Small intestine (tissue), 7 donors: ENCODE measurements at regions not wholly inside any gene's neighbourhood (a gene's known extent, or its start where the extent isn't known, plus 50 kb on each side); places are given as distances from the start of the nearest gene placed in this dataset.

Source experiments
- DNase-seq, 2 donors: peaks; one replicate each; pipeline versions ENCODE4 v3.0.0 to v3.0.0-alpha.2; 2013
- FAIRE-seq: peaks from 2 replicates; lab custom pipeline; 2012; peaks lifted over from hg19 to GRCh38; lab: Jason Lieb, UNC
- H3K27ac ChIP-seq, 3 donors: one replicate each; pipeline ENCODE4 v1.5.1; 2013; ENCODE audit warnings: low read length in 2 of 3, mild to moderate bottlenecking in 2 of 3, control low read depth in 1 of 3, inconsistent platforms in 1 of 3, low read depth in 1 of 3, moderate library complexity in 1 of 3
- H3K27me3 ChIP-seq, 3 donors: one replicate each; pipeline ENCODE4 v1.6.1; 2013; ENCODE audit warnings: low read length in 3 of 3, inconsistent platforms in 1 of 3; ENCODE audit not compliant: control insufficient read depth in 3 of 3, insufficient read depth in 3 of 3
- H3K36me3 ChIP-seq, 3 donors: one replicate each; pipeline ENCODE4 v1.6.1; 2013; ENCODE audit warnings: low read length in 3 of 3, inconsistent platforms in 1 of 3, low read depth in 1 of 3, mild to moderate bottlenecking in 1 of 3, moderate library complexity in 1 of 3; ENCODE audit not compliant: control insufficient read depth in 3 of 3, insufficient read depth in 2 of 3
- H3K4me1 ChIP-seq, 3 donors: one replicate each; pipeline ENCODE4 v1.6.1; 2013; ENCODE audit warnings: low read length in 2 of 3, inconsistent platforms in 1 of 3, low read depth in 1 of 3, mild to moderate bottlenecking in 1 of 3, moderate library complexity in 1 of 3; ENCODE audit not compliant: control insufficient read depth in 3 of 3, insufficient read depth in 2 of 3
- H3K4me3 ChIP-seq, 3 donors: one replicate each; pipeline ENCODE4 v1.5.1; 2013; ENCODE audit warnings: low read length in 3 of 3, control low read depth in 1 of 3, inconsistent platforms in 1 of 3, low read depth in 1 of 3, mild to moderate bottlenecking in 1 of 3, moderate library complexity in 1 of 3
- H3K9me3 ChIP-seq, 2 donors: one replicate each; pipeline ENCODE4 v1.6.1; 2013; ENCODE audit warnings: low read depth in 1 of 2, low read length in 1 of 2; ENCODE audit not compliant: control insufficient read depth in 2 of 2, insufficient read depth in 1 of 2
- WGBS, 3 donors: extraction: QIAGEN DNeasy Blood & Tissue Kit; methylation state at CpG; one replicate each; pipeline ENCODE4 v1.1.7; 2013; 5-methylcytosine and 5-hydroxymethylcytosine counted together
- donor health status: healthy with polysubstance abuse.
- donor health status: control.
- donor health status: control.
- donor health status: Bipolar disorder and iron deficiency.
- donor health status: healthy.

DNA sequence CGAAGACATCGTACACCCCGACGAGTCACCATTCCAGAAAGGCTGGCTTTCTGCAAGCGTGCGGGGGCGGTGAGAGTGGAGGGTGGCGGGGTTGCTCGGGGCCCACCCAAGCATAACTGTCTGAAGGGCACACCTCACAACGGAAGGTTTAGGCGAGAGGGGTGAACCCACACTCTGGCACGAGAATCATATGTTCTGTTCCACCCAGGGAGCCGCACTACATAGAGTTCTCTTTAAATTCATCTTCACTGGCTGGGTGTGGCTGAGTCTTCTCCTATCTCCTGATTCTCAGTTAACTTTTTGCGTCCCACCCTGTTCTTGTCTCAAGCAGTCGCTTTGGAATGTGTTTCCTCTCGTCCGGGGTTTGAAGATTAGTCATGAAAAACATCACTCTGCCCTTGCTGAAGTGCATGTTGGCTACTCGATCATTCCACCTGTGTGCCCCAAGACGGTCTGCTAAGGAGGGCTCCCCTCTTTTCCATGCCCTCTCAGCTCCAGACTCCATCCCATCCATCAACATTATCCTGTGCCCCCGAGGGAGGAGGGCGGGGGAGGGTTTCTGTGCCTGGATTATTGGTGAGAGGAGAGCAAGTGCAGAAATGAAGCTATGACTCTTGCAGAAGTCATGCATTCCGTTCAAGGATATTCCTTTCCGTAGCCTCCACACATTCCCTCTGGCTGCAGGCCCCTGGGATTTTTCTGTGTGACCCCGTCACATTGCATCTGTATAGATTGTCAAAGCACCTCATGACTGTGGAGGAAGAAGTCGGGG lies 53.5 kb upstream of the CD34 start:
- H3K27ac ChIP-seq = peak overlapping the region in 2 of 3 donors; percentile 26 to 64
- H3K4me1 ChIP-seq = peaks cover 0 to 11% (median 0%) of the 10 kb centered on the region in 3 donors
- no peaks in the 10 kb centered on the region for H3K9me3 ChIP-seq
- peak overlapping the region in 1 of 3 donors; percentile 35 for H3K4me3 ChIP-seq
- WGBS, 3 donors = 67 to 72% (median 72%) methylated on average over 25 of the region's 25 CpGs
- peaks cover 0 to 30% (median 2%) of the 10 kb centered on the region in 3 donors for H3K27me3 ChIP-seq
- H3K36me3 ChIP-seq = no peaks in the 10 kb centered on the region
- FAIRE-seq (no peak), DNase-seq (no peak)

DNA sequence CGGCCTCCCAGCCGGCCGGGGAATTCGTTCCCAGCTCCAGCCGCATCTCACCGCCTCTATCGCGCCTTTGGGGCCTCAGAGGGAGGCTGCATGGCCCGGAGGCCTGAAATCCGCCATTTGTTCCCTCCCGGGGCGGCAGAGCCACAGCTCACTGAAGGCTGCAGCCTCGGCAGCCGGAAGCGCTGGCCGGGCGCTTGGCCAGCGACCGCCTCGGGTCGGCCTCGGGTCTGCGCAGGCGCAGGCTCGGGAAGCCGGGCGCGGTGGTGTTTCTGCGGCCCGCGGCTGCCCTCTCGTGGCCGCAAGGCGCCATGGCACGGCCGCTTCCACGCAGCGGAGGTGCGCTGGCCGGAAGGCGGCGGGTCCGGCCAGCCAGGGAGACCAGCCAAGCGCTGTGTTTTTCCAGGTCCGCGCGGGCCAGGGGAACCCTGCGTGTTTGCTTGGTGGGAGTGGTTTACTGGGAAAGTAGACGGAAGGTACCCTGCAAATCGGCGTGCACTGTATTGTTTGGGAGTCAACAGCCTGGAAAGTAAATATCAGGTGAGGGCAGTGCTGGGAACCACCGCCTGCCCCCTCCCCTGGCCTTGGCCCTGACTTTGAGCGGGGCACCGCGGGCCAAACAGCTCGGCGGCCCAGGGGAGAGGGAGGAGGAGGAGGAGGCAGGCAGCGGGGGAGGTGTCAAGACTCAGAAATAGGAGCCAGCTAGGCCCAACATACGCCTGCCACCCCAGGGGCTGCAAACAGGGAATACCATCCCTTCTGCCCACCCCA lies 52.7 kb upstream of the CD34 start:
- Histone ChIP-seq H3K27ac (peak overlapping the region; percentile 80 to 93 (median 85)), H3K27me3 (peaks cover 3 to 37% (median 3%) of the 10 kb centered on the region in 3 donors), H3K4me1 (peaks cover 0 to 11% (median 0%) of the 10 kb centered on the region in 3 donors), H3K4me3 (peak overlapping the region; percentile 28 to 80 (median 75)), H3K9me3 (no peaks in the 10 kb centered on the region), H3K36me3 (no peaks in the 10 kb centered on the region)
- FAIRE-seq (no peak), DNase-seq (peak; percentile 87 to 96)
- WGBS, 3 donors = 2 to 3% (median 2%) methylated on average over 51 to 59 of the region's 59 CpGs

DNA sequence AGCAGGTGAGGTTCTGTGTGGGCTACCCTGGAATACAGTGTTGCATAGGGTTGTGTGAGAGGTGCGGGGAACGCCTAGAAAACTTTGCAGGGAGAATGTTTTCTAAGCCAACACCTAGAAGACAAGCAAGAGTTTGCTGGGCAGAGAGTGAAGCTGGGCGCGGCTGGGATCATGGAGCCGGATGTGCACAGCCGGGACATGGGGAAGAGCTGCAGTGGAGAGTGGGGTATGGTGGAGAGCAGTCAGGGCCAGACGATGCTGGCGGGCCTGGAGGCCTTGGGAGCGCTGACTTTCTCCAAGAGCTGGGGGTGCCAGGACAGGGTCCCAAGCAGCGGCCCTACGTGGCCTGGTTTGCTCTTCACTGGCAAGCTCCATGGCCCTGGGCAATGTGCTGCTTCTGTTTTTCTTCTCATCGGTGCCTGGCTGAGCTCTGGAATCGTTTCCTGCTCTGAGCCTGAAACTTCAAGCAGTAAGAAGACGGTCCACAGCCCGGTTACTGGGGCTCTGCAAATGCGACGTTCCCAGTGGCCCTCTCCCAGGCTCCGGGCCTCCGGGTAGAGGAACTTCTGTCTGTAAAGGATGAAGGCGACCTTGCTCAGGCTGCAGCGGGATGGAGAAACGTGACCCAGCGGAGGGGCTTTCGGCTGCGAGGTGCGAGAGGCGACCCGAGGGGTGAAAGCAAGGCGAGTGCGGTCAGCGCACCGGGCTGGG lies 51.9 kb upstream of the CD34 start:
- H3K4me1 ChIP-seq = peaks cover 0 to 11% (median 0%) of the 10 kb centered on the region in 3 donors
- H3K27me3 ChIP-seq = peaks cover 3 to 44% (median 3%) of the 10 kb centered on the region in 3 donors
- peak overlapping the region; percentile 28 to 80 (median 75) for H3K4me3 ChIP-seq
- H3K27ac ChIP-seq = peak overlapping the region; percentile 80 to 93 (median 85)
- DNase-seq (peak in 1 of 2 donors; percentile 45), FAIRE-seq (no peak)
- whole genome bisulfite sequencing, 3 donors = 25 to 28% (median 27%) methylated on average over 29 to 32 of the region's 32 CpGs
- H3K36me3 ChIP-seq = no peaks in the 10 kb centered on the region
- no peaks in the 10 kb centered on the region for H3K9me3 ChIP-seq
